NCI-H2081 treated with DMSO at 0.1 percent for 48 hours (cell line): ENCODE measurements at regions not wholly inside any gene's neighbourhood (a gene's known extent, or its start where the extent isn't known, plus 50 kb on each side); places are given as distances from the start of the nearest gene placed in this dataset.
"Not testable (repeated sequence)": the region's sequence is repeated elsewhere in the genome, so short reads cannot be mapped to it uniquely, and the experiment has no call there.

Experiments
- DNase-seq: peaks from one replicate; lab custom pipeline; 2025; lab: John Stamatoyannopoulos, UW

DNA sequence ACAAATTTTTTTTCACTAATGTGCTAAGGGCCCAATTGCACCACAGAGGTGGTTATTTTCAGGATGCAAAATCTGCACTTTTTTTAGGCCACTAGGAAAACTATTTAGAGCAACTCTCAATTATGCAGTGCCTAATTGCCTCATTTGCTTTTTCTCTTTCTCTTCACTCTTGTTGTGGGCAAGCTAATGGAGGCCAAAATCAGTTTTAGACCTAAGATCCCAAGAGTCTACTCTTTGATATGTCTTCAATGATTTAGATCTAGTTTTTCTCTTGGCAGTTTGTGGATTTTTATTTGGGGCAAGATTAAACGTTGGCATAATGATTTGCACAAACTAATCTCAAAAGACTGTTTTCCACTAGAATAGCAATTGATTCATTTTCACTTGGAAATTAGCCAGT lies 1996.9 kb downstream of the LRRC4C start:
- DNase-seq: no peak

DNA sequence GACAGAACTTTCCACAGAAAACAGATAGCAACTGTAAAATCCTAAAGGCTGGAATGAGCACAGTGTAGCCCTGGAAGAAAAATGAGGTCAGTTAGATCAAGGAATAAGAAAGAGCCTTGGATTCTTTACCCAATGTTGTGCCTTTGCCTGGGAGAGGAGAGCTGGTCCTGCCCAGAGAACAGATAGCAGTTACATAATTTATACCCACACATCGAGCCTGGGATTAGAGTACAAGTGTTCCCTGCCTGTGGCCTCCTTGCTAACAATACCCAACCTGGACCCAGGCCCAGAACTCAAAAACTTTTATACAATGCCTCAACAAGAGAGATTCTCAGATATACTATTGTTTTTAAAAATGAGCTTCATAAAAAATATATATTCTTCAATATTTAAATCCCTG lies 1998.4 kb downstream of the LRRC4C start:
- no peak for DNase-seq

DNA sequence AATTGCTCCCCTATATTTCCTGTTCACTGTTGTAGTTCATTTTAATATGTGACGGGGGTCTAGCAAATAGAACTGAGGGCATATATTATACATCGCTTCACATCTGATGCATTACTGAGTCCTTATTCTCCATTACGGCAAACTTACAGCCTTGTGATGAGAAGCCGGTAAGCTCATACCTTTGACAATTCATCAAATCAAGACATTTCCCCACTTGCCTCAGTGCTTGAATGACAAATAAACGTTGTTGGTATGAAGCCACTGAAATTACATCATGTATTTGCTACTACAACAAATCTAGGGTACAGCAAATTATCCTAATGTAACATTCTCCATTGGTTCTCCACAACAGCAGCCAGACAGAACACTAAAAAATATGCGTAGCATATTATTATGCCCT lies 1999.8 kb downstream of the LRRC4C start:
- DNase-seq: no peak

DNA sequence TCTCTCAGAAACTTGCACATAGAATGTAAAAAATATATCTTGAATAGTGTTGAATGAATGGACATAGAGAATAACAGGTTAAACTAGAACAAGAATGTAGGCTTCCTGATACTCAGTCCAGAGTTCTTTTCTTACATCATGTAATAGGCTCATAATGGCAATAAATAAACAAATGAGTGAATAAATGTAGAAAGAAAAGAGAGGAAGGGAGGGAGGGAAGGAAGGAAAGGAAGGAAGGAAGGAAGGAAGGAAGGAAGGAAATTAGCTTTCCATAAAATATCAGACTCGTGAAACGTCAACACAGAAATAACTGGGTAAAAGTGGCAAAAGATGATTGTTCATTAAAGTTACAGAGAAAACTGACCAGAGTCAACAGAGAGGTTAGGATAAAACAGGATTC lies 2001.0 kb downstream of the LRRC4C start:
- DNase-seq: no peak

DNA sequence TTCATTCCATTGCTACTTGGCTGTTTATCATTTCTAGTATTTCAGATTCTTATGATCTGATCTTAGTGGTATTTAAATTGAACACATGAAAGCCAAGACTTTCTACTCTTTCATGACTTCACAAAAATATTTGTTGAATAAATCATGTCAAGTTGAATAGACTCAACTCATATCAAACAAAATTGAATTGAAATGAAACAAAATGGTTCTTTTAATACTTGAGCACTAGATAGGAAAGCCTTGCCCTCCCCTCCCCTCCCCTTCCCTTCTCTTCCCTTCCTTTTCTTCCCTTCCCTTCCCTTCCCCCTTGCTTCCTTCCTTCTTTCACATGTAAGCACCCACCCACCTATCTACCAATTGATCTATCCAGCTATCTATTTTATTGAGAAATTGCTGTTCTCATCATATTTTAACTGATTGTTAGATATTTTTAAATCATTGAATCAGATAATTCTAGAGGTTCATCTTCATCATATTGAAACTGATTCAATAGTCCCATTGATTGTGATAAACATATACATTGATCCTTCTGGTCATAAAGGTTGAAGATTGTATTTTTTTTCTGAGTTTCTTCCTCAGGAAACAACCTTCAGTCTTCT lies 2015.9 kb downstream of the LRRC4C start:
- no peak for DNase-seq

DNA sequence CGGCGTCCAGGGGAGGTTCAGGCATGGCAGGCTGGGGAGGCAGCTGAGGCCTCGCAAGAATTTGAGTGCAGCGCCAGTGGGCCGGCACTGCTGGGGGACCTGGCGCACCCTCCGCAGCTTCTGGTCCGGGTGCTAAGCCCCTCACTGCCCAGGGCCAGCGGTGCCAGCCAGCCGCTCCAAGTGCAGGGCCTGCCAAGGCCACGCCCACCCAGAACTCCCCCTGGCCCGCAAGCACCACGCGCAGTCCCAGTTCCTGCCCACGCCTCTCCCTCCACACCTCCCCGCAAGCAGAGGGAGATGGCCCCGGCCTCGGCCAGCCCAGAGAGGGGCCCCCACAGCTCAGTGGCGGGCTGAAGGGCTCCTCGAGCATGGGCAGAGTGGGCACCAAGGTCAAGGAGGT lies 2017.3 kb downstream of the LRRC4C start:
- DNase-seq: no peak

DNA sequence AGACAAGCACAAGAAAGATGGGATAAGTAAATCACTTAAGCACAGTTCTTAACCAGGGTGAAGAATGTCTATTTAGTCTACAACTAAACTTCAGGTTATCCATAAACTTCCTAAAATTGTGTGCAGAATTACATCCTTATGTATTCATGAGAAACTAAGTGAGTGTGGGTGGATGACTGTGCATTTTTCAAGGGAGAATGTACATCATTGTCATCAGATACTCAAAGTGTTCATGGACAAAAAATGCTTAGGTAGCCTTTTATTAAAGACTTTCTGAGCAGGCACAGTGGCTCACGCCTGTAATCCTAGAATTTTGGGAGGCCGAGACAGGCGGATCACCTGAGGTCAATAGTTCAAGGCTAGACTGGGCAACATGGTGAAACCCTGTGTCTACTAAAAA lies 2023.8 kb downstream of the LRRC4C start:
- no peak for DNase-seq

DNA sequence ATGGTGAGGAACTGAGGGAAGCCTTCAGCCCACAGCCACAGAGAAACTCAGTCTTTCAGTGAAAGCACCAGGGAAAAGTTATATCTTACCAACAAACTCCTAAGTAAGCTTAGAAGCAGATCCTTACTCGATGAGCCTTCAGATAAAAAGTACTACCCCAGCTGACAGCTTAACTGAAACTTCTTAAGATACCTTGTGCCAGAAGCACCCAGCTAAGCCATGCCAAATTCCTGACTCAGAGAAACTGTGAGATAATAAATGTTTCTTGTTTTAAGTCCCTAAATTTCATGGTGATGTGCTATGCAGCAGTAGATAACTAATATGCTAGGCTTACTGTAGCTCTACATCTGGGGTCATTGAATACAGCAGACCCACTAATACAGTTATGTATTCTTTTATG lies 2025.0 kb downstream of the LRRC4C start:
- no peak for DNase-seq

DNA sequence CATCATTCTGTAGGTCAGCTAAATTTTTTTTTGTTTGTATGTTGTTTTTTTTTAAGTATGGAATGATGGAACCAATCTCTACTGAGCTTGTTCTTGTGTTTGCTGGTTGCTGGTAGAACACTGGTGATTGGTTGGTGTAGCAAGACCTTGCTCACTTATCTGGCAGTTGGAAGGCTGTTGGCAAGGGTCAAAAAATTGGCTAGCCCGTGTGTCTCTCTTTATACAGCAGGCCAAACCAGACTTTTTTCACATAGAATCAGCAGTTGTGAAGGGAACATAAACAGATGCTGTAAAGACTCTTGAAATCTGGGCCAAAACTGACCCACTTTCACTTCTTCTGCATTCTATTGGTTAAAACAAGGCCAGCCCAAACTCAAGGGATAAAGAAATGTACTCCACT lies 2026.5 kb downstream of the LRRC4C start:
- no peak for DNase-seq

DNA sequence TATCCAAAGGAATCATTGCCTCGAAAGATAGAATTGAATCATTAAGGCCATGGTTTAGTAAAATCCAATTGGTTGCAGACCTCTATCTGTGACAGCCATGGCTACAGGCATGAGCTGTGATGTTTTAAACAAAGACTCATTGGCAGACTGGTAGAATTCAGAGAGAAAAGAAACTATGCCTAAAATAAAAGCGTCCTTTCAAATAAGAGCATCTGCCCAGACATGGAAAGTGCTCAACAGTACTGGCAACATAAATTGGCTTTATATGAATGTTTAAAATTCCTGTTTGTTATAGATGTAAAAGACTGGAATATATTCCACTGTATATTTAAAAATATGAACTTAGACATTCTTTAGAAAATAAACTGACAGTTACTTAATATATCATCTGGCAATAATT lies 2034.2 kb downstream of the LRRC4C start:
- DNase-seq: no peak

DNA sequence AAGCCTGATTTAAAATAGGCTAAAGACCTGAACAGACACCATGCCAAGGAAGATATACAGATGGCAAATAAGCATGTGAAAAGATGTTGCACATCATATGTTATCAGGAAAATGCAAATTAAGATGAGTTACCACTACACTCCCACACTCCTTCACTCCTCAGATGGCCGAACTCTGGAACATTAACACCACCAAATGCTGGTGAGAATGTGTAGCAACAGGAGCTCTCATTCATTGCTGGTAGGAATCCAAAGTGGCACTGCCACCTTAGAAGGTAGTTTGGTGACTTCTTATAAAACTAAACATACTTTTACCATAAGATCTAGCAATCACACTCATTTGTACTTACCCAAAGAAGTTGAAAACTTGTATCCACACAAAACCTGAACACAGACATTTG lies 2047.3 kb downstream of the LRRC4C start:
- no peak for DNase-seq

DNA sequence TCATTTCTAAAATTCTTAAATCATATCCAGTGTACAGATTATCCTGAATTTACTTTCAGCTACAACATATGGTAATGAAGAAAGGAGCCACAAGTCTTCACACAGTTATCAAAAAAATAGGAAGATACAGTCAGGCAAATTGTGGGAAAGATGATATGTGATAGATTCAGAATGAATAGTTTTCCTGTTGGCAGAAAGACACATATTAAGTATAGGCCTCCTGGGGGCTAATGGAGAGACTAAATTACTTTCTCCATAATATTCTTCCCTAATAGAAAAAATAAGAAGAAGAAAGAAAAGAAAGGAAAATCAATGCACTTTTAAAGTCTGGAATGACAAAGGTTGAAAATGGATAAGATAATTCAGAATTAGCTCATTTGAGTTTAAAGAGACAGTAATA lies 2073.5 kb downstream of the LRRC4C start:
- no peak for DNase-seq

DNA sequence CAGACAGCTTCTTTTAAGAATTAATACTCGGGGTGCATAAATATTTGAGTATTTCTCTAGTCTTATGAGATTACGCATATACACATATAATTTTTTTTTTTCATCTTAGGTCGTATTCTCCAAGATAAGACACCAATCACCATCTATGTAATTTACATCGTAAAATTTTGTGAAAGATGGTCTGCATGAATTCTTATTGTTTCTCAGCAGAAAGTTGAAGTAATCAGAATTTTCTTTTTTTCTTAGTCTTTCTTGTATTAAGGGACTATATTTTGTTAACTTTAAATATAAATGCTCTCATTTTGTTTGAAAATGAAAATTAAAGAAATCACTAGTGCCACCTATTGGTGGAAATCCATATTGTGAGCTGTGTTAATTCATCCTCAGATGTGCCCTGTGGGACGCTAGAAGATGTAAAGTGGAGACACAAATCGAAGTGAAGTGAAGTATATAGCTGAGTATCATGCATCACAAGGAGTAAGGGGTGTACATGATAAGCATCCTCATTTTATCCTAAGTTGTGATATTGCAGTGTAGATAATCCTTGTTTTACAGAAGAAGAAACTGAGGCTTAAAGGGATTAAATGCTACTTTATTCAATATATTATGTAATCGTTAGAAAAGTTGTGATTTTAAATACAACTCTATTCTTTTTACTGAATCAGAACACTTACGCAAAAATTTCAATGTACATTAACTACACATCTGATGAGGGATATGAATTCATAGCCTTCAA lies 2084.3 kb downstream of the LRRC4C start:
- no peak for DNase-seq

DNA sequence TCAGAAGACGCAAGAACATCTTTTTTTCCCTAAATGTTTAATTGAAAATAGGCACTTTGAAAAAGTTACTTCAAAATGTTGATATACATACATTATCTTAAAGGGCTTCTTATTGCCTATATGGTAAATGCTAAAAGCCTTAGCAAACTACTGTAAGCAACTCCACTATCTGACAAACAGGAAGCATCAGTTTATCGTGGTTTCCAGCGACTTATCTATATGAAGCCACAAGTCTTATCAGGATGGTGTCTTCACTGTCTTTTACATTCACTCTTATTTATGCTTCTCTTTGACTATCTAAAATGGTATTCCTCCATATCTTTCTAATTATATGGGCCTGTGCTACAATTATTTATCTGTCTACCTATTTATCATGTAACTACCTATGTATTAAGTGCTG lies 2091.9 kb downstream of the LRRC4C start:
- no peak for DNase-seq

DNA sequence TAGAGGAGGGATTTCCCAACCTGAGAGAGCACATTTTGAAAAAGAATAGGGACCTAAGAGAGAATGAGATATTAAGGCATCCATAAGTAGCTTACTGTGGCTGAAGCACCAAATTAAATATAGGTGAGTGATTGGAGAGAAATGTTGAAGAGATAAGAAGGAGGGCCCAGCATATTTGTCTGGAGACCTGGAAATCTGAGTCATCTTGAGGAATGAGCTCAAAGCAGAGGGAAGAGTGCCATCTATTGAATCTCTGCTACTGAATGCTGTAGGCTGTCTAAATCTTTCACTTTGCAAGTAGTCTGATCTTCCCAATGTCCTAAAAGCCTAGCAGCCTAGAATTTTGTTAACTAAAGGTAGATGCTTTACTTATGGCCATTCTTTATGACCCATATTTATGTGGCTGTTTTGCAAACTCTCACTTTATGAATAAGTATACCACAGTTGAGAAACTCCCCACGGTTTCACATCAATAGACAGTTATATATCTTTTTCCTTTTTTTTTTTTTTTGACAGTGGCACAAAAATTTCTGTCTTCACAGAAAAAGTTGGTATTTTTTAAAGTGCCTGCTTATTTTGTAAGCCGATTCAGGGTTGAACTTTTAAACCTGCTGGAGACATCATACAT lies 2093.5 kb downstream of the LRRC4C start:
- no peak for DNase-seq

DNA sequence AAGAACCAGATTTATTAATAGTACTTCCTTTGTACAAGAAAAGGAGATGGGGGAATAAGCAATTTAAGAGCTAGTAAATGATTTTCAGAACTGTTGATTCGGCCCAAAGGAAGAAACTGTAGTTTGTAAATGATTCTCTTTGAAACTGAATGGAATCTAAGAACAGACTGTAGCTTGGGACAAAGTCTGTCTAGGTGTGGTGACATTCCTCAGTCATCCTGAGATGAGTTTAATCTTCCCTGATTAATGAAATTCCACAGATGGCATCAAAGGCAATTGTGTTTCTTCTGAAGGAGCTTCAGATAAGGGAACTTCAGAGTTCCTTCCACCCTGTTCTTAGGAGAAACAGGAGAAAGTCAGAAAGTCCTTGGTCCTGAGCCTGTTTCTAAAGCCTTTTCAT lies 2095.9 kb downstream of the LRRC4C start:
- DNase-seq: no peak

DNA sequence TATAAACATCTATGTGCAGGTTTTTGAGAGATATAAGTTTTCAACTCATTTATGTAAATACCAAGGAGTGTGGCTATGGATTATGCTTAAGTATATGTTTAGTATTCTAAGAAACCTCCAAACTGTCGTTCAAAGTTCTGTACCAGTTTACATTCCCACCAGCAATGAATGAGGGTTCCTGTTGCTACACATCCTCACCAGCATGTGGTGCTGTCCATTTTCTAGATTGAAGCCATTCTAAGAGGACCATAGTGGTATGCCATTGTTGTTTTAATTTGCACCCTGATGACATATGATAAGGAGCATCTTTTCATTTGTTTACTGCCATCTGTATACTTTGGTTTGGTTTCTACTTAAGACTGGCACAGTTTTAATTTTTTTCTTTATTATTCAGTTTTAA lies 2097.9 kb downstream of the LRRC4C start:
- no peak for DNase-seq

DNA sequence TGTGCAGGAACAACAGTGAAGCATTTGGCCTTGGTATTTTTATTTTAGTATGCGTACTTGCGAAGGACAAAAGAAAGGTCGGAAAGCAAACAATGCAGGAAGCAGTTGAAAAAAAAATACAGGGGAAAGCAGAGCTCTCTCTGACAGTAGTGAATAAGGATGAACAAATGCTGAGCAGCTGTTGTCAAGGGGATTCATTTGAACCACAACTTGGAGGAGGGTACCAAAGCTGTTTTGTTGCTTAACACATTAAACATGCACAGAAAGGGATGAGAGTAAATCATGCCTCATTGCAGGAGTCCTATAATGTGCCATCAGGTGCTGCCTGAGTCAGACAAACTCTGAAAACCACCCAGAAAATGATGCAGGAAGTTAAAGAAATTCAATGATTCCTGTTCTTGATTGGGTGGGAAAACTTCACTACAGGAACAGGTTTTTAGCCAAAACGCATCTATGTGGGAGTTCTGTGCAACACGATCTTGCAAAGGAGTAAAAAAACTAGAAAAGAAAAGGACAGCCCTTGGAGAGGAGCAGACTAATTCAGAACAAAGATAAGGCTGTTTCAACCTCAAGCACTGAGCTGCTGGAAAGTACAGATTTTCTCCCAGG lies 2113.5 kb downstream of the LRRC4C start:
- peak; percentile 33 for DNase-seq

DNA sequence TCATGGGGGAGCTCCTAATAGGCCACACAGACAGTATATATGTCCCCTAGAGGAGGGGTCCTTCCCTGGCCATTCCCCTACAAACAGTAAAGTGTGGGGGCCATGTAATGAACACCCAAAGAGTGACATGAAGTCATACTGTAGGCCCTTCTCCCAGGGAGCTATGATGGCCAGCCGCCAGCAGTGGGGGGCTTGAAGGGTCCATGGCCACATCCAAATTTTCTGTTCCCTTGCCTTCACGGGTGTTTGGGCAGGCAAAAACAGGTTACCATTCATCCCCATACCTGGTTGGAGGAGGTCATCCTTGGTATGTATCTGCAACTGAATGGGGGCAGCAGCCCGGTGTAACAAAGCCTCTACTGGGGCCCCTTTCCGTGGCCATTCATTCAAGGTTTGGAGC lies 2118.0 kb downstream of the LRRC4C start:
- DNase-seq: no peak

DNA sequence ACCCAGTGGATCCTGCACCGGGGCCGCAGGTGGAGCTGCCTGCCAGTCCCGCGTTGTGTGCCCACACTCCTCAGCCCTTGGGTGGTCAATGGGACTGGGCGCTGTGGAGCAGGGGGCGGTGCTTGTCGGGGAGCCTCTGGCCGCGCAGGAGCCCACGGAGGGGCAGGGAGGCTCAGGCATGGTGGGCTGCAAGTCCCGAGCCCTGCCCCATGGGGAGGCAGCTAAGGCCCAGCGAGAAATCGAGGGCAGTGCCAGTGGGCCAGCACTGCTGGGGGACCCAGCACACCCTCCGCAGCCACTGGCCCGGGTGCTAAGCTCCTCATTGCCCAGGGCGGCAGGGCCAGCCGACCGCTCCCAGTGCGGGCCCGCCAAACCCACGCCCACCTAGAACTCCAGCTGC lies 2126.4 kb downstream of the LRRC4C start:
- DNase-seq: not testable (repeated sequence)

DNA sequence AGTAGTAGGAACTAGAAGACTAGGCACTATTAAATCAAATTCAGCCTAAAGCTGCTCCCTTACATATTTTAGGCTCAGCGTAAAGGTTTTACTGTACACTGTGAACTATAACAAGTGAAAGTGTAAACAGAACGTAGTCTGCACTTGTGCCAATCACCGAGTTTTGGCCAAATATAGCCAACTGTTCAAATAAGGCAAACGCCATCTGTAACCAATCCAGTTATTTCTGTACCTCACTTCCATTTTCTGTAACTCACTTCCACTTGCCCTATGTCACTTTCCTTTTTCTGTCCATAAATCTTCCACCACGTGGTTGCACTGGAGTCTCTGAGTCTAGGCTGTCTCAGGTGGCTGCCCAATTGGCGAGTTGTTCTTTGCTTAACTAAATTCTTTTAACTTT lies 2132.2 kb downstream of the LRRC4C start:
- no peak for DNase-seq

DNA sequence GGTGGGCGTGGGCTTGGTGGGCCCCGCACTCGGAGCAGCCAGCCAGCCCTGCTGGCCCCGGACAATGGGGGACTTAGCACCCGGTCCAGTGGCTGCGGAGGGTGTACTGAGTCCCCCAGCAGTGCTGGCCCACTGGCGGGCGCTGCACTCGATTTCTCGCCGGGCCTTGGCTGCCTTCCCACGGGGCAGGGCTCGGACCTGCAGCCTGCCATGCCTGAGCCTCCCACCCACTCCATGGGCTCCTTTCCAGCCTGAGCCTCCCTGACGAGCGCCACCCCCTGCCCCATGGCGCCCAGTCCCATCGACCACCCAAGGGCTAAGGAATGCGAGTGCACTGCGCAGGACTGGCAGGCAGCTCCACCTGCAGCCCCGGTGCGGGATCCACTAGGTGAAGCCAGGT lies 2147.6 kb downstream of the LRRC4C start:
- DNase-seq: not testable (repeated sequence)

DNA sequence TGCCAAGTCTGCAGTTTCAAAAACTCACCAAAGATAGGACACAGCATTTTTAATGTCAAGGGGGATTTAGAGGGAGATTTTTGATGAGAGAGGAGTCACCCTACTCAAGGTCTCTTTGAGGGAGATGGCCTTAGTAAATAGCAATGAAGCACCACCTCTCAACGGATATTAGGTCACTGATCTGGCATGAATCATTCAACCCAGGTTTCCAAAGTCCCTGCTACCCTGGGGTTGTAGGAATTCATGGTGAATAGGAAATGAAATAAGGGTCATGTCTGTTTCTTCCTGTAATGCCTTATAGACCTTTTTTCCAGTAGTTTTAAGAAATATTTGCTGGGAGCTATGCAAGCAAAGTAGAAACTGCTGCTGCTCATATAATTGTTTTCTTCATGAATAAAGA lies 2154.9 kb downstream of the LRRC4C start:
- DNase-seq: no peak
